ENCODE measurements at regions not wholly inside any gene's neighbourhood (a gene's known extent, or its start where the extent isn't known, plus 50 kb on each side); places are given as distances from the start of the nearest gene placed in this dataset.

DNA sequence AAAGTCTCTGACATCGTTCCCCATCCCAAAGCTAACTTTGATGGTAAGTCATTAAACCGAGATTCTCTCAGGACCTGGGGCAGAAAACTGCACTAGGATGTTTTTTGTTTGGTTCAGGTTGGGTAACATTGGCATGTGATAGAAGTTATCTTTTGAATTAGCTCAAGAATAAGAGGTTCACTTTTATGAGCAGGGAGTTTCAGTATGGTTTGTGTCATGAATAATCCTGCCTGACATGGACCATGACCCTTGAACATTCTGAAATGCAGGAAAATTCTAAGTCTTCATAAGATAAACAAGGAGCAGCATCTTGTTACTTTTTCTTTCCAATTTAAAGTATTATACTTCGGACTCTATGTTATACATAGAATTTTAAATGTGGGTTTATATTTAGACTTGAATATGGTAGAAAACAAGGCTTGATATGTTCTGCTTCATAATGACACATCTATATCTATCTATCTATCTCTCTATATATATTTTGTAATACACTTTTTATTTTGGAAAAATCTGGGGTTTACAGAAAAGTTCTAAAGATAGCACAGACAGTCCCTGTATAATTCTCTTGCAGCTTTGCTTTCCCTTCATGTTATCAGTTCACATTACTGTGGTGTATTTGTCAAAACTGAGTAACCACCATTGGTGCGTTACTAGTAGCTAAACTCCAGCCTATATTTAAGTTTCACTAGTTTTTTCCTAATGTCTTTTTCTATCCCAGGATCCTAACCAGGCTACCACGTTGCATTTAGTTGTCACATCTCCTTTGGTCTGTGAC is 102.7 kb upstream of the TAF11L2 start:
- TF ChIP-seq, protein P1, sequence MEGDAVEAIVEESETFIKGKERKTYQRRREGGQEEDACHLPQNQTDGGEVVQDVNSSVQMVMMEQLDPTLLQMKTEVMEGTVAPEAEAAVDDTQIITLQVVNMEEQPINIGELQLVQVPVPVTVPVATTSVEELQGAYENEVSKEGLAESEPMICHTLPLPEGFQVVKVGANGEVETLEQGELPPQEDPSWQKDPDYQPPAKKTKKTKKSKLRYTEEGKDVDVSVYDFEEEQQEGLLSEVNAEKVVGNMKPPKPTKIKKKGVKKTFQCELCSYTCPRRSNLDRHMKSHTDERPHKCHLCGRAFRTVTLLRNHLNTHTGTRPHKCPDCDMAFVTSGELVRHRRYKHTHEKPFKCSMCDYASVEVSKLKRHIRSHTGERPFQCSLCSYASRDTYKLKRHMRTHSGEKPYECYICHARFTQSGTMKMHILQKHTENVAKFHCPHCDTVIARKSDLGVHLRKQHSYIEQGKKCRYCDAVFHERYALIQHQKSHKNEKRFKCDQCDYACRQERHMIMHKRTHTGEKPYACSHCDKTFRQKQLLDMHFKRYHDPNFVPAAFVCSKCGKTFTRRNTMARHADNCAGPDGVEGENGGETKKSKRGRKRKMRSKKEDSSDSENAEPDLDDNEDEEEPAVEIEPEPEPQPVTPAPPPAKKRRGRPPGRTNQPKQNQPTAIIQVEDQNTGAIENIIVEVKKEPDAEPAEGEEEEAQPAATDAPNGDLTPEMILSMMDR (conservative IDR thresholded peaks at IDR 0.05; ENCODE audit: low read depth, low read length), result no peak
- no peak for TF ChIP-seq EZH2 (IDR thresholded peaks at IDR 0.05; ENCODE audit: borderline replicate concordance, low read depth, low read length, poor library complexity, severe bottlenecking)
